Endothelial cell (in vitro differentiated cells): ENCODE measurements at regions not wholly inside any gene's neighbourhood (a gene's known extent, or its start where the extent isn't known, plus 50 kb on each side); places are given as distances from the start of the nearest gene placed in this dataset.
"Not testable (repeated sequence)": the region's sequence is repeated elsewhere in the genome, so short reads cannot be mapped to it uniquely, and the experiment has no call there.

ENCODE experiments used
- DNase-seq: peaks from one replicate; pipeline ENCODE4 v3.0.0; 2021; ENCODE audit warnings: low spot score
- H3K27ac Mint-ChIP-seq: one replicate; pipeline ENCODE4 v1.8.0; 2021; ENCODE audit warnings: mixed read lengths, inconsistent platforms; ENCODE audit not compliant: unreplicated experiment
- H3K27me3 Mint-ChIP-seq: one replicate; pipeline ENCODE4 v1.8.0; 2021; ENCODE audit warnings: mild to moderate bottlenecking, moderate library complexity, mixed read lengths, inconsistent platforms; ENCODE audit not compliant: unreplicated experiment
- H3K36me3 Mint-ChIP-seq: one replicate; pipeline ENCODE4 v1.8.0; 2021; ENCODE audit warnings: mild to moderate bottlenecking, low read depth, mixed read lengths, inconsistent platforms; ENCODE audit not compliant: unreplicated experiment
- H3K4me1 Mint-ChIP-seq: one replicate; pipeline ENCODE4 v1.8.0; 2021; ENCODE audit warnings: mild to moderate bottlenecking, mixed read lengths, inconsistent platforms; ENCODE audit not compliant: unreplicated experiment
- H3K4me3 Mint-ChIP-seq: one replicate; pipeline ENCODE4 v1.8.0; 2021; ENCODE audit warnings: mild to moderate bottlenecking, mixed read lengths, inconsistent platforms; ENCODE audit not compliant: unreplicated experiment
- H3K9me3 Mint-ChIP-seq: one replicate; pipeline ENCODE4 v1.8.0; 2021; ENCODE audit warnings: mixed read lengths, inconsistent platforms; ENCODE audit not compliant: unreplicated experiment
- CTCF ChIP-seq: fragments of 200-600 bp; sonication (generic); IDR thresholded peaks from one replicate; pipeline ENCODE4 v1.5.0; 2021; ENCODE audit warnings: antibody characterized with exemption; ENCODE audit not compliant: unreplicated experiment

DNA sequence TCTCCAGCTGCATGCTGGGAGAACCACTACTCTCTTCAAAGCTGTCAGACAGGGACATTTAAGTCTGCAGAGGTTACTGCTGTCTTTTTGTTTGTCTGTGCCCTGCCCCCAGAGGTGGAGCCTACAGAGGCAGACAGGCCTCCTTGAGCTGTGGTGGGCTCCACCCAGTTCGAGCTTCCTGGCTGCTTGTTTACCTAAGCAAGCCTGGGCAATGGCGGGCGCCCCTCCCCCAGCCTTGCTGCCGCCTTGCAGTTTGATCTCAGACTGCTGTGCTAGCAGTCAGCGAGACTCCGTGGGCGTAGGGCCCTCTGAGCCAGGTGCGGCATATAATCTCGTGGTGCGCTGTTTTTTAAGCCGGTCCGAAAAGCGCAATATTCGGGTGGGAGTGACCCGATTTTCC lies 215.0 kb downstream of the STIM2 start:
- not testable (repeated sequence) for H3K4me1 Mint-ChIP-seq, H3K4me3 Mint-ChIP-seq, H3K27ac Mint-ChIP-seq, H3K9me3 Mint-ChIP-seq, H3K27me3 Mint-ChIP-seq, H3K36me3 Mint-ChIP-seq, DNase-seq

DNA sequence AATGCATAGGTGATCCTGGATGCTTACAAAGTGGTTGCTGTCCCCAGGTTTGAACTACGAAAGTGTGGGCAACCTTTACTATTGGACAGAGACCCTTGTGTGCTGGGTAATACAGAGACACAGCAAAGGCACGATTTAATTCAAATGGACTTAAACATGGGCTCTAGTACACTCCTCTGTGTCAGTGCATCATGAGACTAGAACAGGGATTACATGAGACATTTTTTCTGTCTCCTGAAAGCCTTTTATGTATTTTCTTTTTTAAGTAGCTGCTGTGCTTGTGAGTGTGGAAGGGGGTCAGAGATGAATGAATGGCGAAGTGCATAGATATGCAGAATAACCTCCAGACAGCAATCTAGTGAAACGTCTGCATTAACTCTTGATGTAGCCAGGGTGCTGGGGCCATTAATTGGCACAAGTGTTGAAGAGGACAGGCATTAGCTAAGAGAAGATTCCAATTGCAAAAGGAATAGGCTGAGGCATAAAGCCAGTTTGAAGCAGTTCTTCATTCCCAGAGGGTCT lies 218.4 kb downstream of the STIM2 start:
- H3K4me3 Mint-ChIP-seq: no peak overlapping the region
- no peak overlapping the region for H3K27ac Mint-ChIP-seq
- no peaks in the 10 kb centered on the region for H3K36me3 Mint-ChIP-seq
- TF ChIP-seq CTCF: no peak
- H3K4me1 Mint-ChIP-seq: no peaks in the 10 kb centered on the region
- no peaks in the 10 kb centered on the region for H3K9me3 Mint-ChIP-seq
- DNase-seq: no peak
- H3K27me3 Mint-ChIP-seq: no peaks in the 10 kb centered on the region

GRCh38 chr4:27081675-27082586 lies 221.3 kb downstream of the STIM2 start:
- no peaks in the 10 kb centered on the region for H3K27me3 Mint-ChIP-seq
- no peak for DNase-seq
- no peak for TF ChIP-seq CTCF
- H3K27ac Mint-ChIP-seq: no peak overlapping the region
- H3K4me3 Mint-ChIP-seq: no peak overlapping the region
- H3K36me3 Mint-ChIP-seq: no peaks in the 10 kb centered on the region
- no peaks in the 10 kb centered on the region for H3K9me3 Mint-ChIP-seq
- H3K4me1 Mint-ChIP-seq: peaks cover 3% of the 10 kb centered on the region

GRCh38 chr4:27082776-27083175 lies 222.1 kb downstream of the STIM2 start:
- no peak for DNase-seq
- Mint-ChIP-seq H3K9me3 (no peaks in the 10 kb centered on the region), H3K4me3 (no peak overlapping the region), H3K36me3 (no peaks in the 10 kb centered on the region), H3K27me3 (peaks cover 2% of the 10 kb centered on the region), H3K27ac (no peak overlapping the region), H3K4me1 (peaks cover 3% of the 10 kb centered on the region)
- TF ChIP-seq CTCF: no peak

GRCh38 chr4:27084685-27085361 lies 224.2 kb downstream of the STIM2 start:
- peak overlapping the region; percentile 83 for H3K4me3 Mint-ChIP-seq
- peaks cover 19% of the 10 kb centered on the region for H3K4me1 Mint-ChIP-seq
- no peak overlapping the region for H3K27ac Mint-ChIP-seq
- H3K27me3 Mint-ChIP-seq: peaks cover 4% of the 10 kb centered on the region
- TF ChIP-seq CTCF: no peak
- no peaks in the 10 kb centered on the region for H3K9me3 Mint-ChIP-seq
- H3K36me3 Mint-ChIP-seq: no peaks in the 10 kb centered on the region
- peak; percentile 46 for DNase-seq
